ENCODE measurements at regions not wholly inside any gene's neighbourhood (a gene's known extent, or its start where the extent isn't known, plus 50 kb on each side); places are given as distances from the start of the nearest gene placed in this dataset.

GRCh38 chr10:3538656-3539531 lies 246.1 kb downstream of the KLF6 start:
- DNase-seq (ENCODE audit: low read depth): no peak

GRCh38 chr10:3538291-3538655 lies 246.7 kb downstream of the KLF6 start:
- DNase-seq (ENCODE audit: low read depth): no peak

- no peak for DNase-seq (ENCODE audit: low read depth)
These were observed 247.5 kb downstream of the KLF6 start for GRCh38 chr10:3537518-3537917.

GRCh38 chr10:3535001-3535400 lies 250.0 kb downstream of the KLF6 start:
- DNase-seq (ENCODE audit: low read depth): no peak

GRCh38 chr10:3534433-3534832 lies 250.6 kb downstream of the KLF6 start:
- DNase-seq (ENCODE audit: low read depth): no peak

- DNase-seq (ENCODE audit: low read depth): no peak
These were observed 251.7 kb downstream of the KLF6 start for GRCh38 chr10:3533296-3533695.

GRCh38 chr10:3532644-3533043 lies 252.4 kb downstream of the KLF6 start:
- no peak for DNase-seq (ENCODE audit: low read depth)

GRCh38 chr10:3531670-3532069 lies 253.3 kb downstream of the KLF6 start:
- no peak for DNase-seq (ENCODE audit: low read depth)

GRCh38 chr10:3530783-3531645 lies 254.0 kb downstream of the KLF6 start:
- no peak for DNase-seq (ENCODE audit: low read depth)

- no peak for DNase-seq (ENCODE audit: low read depth)
These were observed 254.7 kb downstream of the KLF6 start for GRCh38 chr10:3530346-3530745.

- DNase-seq (ENCODE audit: low read depth): no peak
These were observed 255.3 kb downstream of the KLF6 start for GRCh38 chr10:3529691-3530090.

GRCh38 chr10:3528823-3529403 lies 256.1 kb downstream of the KLF6 start:
- DNase-seq (ENCODE audit: low read depth): no peak

- DNase-seq (ENCODE audit: low read depth): no peak
These were observed 256.7 kb downstream of the KLF6 start for GRCh38 chr10:3528271-3528670.

GRCh38 chr10:3527869-3528268 lies 257.1 kb downstream of the KLF6 start:
- no peak for DNase-seq (ENCODE audit: low read depth)

- no peak for DNase-seq (ENCODE audit: low read depth)
These were observed 258.1 kb downstream of the KLF6 start for GRCh38 chr10:3526727-3527501.

- DNase-seq (ENCODE audit: low read depth): no peak
These were observed 259.1 kb downstream of the KLF6 start for GRCh38 chr10:3525832-3526449.

- no peak for DNase-seq (ENCODE audit: low read depth)
These were observed 260.7 kb downstream of the KLF6 start for GRCh38 chr10:3524086-3524960.

- no peak for DNase-seq (ENCODE audit: low read depth)
These were observed 261.5 kb downstream of the KLF6 start for GRCh38 chr10:3523309-3524050.

GRCh38 chr10:3516923-3517255 lies 268.1 kb downstream of the KLF6 start:
- no peak for DNase-seq (ENCODE audit: low read depth)

All from T-helper 22 cell (primary cell).